ENCODE measurements at regions not wholly inside any gene's neighbourhood (a gene's known extent, or its start where the extent isn't known, plus 50 kb on each side); places are given as distances from the start of the nearest gene placed in this dataset.

DNA sequence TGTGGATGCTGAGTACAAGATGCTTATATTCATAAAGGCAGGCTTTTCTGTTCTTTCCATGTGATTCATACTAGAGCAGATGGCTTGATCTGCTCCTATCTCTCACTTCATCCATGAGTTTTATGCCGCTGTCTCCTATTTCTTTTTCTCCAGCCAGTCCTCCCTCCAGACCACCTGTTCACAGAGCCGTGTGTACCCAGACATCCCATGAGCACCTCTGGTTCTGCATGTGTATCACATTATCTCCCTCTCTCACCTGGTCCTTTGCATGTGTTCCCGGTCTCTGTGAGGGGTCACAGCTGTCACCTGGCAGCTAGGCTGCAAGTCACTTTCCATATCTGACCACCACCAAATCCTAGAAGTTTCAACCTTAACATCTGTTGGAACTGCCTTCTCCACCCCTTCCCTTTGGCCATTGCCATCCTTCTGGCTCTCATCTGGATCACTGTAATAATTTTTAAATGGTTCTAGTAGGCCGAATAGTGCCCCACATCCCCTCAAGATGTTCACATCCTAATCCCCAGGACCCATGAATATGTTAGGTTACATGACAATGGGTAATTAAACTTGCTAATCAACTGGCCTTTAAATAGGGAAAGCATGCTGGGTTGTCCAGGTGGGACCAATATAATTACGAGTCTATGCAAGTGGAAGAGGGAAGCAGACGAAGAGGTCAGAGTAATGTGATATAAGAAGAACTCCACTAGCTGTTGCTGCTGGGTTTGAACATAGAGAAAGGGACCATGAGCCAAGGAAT, 168.1 kb downstream of the SNAPC1 start:
- TF ChIP-seq, protein P1, sequence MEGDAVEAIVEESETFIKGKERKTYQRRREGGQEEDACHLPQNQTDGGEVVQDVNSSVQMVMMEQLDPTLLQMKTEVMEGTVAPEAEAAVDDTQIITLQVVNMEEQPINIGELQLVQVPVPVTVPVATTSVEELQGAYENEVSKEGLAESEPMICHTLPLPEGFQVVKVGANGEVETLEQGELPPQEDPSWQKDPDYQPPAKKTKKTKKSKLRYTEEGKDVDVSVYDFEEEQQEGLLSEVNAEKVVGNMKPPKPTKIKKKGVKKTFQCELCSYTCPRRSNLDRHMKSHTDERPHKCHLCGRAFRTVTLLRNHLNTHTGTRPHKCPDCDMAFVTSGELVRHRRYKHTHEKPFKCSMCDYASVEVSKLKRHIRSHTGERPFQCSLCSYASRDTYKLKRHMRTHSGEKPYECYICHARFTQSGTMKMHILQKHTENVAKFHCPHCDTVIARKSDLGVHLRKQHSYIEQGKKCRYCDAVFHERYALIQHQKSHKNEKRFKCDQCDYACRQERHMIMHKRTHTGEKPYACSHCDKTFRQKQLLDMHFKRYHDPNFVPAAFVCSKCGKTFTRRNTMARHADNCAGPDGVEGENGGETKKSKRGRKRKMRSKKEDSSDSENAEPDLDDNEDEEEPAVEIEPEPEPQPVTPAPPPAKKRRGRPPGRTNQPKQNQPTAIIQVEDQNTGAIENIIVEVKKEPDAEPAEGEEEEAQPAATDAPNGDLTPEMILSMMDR (IDR thresholded peaks at IDR 0.05; ENCODE audit: low read depth, low read length): no peak
- no peak for DNase-seq (ENCODE audit: low read depth, low spot score)
- in situ Hi-C loops (cut with HindIII; ENCODE audit: low sequenced_read_pairs): no loop called here
- no peak overlapping the region for H3K4me3 ChIP-seq (ENCODE audit: low read depth, low read length)

DNA sequence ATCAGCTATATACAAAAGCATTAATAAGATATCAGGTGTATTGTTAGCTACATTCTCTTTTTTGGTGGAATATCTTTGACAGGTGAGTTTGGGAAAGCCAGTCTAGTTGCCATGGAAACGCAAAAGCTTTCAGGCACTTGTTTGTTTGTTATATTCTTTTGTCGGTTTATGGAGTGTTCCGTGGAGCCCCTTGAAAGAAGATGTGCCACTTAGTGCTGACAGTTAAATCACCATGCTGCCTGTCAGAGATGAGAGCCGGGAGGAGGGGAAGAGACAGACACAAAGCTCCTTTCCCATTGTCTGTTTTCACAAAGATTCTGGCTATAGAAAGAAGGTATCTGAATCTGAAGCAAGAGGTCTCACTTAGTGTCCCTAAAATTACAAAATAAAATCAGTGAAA, 170.8 kb downstream of the SNAPC1 start:
- no peak overlapping the region for H3K4me3 ChIP-seq (ENCODE audit: low read depth, low read length)

GRCh38 chr14:61934385-61934784, 172.2 kb downstream of the SNAPC1 start:
- TF ChIP-seq, protein P1 (IDR thresholded peaks at IDR 0.05; ENCODE audit: low read depth, low read length): no peak
- in situ Hi-C loops (cut with HindIII; ENCODE audit: low sequenced_read_pairs): no loop called here
- peak; percentile 90 for DNase-seq (ENCODE audit: low read depth, low spot score)
- no peak overlapping the region for H3K4me3 ChIP-seq (ENCODE audit: low read depth, low read length)

More for the DNA sequence above, 170.8 kb downstream of the SNAPC1 start:
- in situ Hi-C loops (cut with HindIII; ENCODE audit: low sequenced_read_pairs): no loop called here
- no peak for DNase-seq (ENCODE audit: low read depth, low spot score)
- TF ChIP-seq, protein P1 (IDR thresholded peaks at IDR 0.05; ENCODE audit: low read depth, low read length): no peak

GRCh38 chr14:61939776-61940175, 177.6 kb downstream of the SNAPC1 start:
- H3K4me3 ChIP-seq (ENCODE audit: low read depth, low read length): no peak overlapping the region
- TF ChIP-seq, protein P1 (IDR thresholded peaks at IDR 0.05; ENCODE audit: low read depth, low read length): no peak
- in situ Hi-C loops (cut with HindIII; ENCODE audit: low sequenced_read_pairs): no loop called here
- DNase-seq (ENCODE audit: low read depth, low spot score): no peak

GRCh38 chr14:61940666-61941420, 178.6 kb downstream of the SNAPC1 start:
- DNase-seq (ENCODE audit: low read depth, low spot score): no peak
- H3K4me3 ChIP-seq (ENCODE audit: low read depth, low read length): no peak overlapping the region
- TF ChIP-seq, protein P1 (IDR thresholded peaks at IDR 0.05; ENCODE audit: low read depth, low read length): no peak
- in situ Hi-C loops (cut with HindIII; ENCODE audit: low sequenced_read_pairs): no loop called here

DNA sequence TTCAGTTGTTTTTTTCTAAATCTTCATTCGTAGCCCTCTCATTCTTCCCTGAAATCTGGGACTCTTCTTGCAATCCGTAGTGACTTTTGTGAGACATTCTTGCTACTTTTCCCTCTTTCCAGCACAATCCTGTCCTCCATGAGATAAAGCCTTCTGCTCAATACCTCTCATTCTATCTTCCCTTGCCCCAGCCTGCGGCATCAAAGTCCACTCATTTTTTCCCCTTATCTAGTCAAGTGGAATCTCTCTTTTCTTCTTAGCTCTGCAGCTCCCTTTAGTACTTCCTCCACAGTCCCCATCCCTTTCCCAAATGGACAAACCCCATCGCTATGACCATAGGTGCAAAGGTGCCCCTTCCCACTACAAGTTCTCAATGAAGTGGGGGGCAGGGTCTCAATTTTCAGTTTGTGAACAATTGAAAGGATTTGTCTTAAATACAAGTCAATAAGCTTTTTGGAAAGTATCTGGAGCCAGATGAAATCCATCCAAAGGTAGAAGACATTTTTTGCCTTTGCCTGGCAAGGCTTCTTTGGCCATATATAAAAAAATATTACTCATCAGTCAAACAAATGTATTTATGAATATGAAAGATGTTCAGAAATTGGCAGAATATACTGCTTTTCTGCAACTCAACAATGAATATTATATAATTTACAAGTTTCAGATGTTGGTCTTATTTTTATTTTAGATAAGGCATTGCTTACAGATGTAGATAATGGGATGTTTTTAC, 179.4 kb downstream of the SNAPC1 start:
- TF ChIP-seq, protein P1 (IDR thresholded peaks at IDR 0.05; ENCODE audit: low read depth, low read length): no peak
- DNase-seq (ENCODE audit: low read depth, low spot score): no peak
- in situ Hi-C loops (cut with HindIII; ENCODE audit: low sequenced_read_pairs): no loop called here
- no peak overlapping the region for H3K4me3 ChIP-seq (ENCODE audit: low read depth, low read length)
